HG03432 (cell line): ENCODE measurements at regions not wholly inside any gene's neighbourhood (a gene's known extent, or its start where the extent isn't known, plus 50 kb on each side); places are given as distances from the start of the nearest gene placed in this dataset.

Source experiments
- ATAC-seq: cut with Tn5 transposase; IDR thresholded peaks from one replicate; pipeline ENCODE4 v1.9.1; 2021; ENCODE audit warnings: mild to moderate bottlenecking, moderate library complexity; ENCODE audit not compliant: unreplicated experiment

DNA sequence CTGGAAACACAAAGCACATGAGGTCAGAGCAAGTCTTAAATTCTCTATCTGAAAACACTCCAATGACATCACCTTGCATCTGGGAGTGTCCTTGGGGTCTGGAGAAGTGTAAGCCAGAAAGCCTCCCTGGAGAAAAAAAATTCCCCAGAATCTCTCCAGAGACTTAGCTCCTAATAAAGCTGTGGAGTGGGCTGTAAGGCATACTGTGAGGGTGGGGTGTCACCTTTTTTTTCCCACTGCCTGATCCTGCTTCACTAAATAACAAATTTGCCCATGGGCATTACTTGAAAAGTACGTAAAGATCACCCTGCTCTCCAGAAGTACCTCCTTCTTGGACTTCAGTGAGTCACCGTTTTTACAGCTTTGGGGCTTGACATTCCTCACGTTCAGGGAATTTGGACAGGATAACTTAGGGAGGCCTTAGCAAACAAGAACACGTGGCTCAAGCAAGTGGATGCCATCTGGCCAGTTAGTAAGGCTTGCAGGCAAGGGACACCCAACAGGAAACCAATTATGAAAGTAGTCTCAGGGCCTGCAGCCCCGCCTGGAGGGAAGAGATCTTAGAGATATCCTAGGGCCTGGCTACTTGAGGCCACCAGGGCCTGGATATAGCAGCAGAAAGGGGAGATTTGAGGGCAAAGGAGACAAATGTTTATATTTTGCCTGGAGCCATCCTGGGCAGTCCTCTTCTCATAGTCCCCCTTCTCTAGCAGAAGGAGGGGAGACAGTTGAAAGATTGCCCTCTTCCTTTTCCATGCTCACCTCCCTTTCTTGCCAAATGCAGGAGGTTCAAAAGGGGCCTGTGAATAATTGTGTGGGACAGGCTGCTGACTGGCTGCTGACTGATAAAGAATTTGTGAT is 60.1 kb upstream of the PLAC1 start:
- no peak for ATAC-seq

DNA sequence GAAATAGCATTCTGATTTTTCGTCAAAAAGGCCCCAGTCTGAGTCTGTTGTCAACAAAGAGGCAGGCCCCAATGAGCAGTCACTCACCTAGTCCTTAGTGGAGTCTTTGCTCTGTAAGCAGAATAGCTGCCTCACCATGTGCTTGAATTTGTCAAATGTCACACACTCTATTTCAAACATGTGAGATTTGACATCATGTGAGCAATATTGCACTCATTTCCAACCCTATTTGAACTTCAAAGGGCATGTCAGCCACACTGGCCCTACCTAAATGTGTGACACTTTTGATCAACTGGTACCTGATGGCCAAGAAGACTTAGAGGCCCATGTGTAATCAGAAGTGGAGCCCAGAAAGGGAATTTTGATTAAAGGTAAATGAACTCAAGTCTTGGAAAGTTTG is 59.4 kb upstream of the PLAC1 start:
- ATAC-seq = no peak

- no peak for ATAC-seq
These were observed 58.3 kb upstream of the PLAC1 start for GRCh38 chrX:134716620-134717012.

- ATAC-seq = no peak
These were observed 57.8 kb upstream of the PLAC1 start for GRCh38 chrX:134715930-134716619.

DNA sequence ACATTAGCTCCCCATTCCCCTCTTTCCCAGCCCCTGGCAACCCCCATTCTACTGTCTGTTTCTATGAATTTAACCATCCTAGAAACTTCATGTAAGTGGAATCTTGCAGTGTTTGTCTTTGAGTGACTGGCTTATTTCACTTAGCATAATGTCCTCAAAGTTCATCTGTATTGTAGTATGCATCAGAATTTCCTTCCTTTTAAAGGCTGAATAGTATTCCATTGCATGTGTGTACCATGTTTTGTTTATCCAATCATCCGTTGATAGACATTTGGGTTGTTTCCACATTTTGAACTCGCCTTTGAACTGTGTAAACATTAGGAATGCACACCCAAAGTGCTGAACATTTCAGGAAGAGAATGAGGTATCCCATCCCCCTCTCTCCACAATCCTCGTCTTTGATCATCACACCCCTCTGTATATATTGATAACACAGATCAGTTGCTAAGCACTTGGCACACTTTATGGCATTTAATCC is 56.4 kb upstream of the PLAC1 start:
- ATAC-seq = no peak

DNA sequence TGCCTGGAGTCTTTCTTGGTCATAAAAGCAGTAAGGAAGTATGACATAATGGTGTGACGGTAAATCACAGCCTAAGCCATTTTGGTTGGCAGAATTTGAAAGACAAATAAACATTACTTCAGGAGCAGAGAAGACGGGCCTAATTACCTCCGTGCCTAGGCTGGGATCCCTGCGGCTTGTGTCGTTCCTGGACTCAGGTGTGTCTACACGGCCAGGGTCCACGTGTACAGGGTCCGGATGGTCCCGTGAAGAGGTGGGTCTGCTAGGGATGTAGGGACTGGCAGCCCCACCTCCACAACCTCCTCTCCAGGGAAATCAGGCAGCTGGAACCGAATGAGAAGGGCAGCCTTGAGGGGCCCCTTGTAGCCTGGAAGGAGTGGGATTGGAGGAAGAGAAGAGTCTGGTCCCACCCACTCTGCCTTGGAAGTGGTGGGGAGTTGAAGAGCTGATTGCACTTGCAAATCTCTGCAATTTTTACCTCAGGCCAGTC is 55.4 kb upstream of the PLAC1 start:
- ATAC-seq = no peak

- ATAC-seq = no peak
These were observed 54.0 kb upstream of the PLAC1 start for GRCh38 chrX:134712272-134712671.

DNA sequence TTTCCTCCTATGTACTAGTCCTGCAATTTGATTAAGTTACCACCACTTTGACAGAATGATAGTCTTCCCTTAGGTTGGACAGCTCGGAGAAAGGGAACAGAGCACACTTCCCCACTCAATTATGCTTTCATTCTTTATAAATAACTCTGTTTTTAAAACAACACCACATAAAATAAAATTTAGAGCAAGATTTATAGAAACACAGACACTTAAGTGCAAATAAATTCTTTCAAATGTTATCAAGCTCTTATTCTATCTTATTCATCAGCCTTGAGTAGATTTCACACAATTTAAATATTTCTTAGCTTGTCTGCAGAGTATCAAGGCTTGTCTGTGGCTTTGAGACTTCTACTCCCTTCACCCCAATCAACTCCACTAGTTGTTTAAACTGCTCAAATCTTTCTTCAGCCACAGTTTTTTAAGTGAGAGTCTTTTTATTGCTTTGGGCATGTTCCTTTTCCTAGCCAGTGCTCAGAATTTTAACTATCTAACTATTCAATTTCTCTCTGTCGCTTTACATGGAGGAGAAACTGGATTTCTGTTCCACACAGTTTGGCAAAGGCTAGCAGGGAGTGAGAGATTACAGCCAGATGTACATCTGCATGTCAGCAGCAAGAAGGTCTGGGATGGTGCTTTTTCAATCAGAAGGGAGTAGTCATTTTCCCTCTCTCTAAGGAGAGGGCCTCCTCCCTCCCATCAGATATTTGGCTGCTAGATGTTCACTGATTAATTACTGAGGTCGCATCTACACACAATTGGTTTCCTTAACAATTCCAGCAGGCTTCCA is 53.1 kb upstream of the PLAC1 start:
- no peak for ATAC-seq
